ENCODE measurements at regions not wholly inside any gene's neighbourhood (a gene's known extent, or its start where the extent isn't known, plus 50 kb on each side); places are given as distances from the start of the nearest gene placed in this dataset.
"Not testable (repeated sequence)": the region's sequence is repeated elsewhere in the genome, so short reads cannot be mapped to it uniquely, and the experiment has no call there.

DNA sequence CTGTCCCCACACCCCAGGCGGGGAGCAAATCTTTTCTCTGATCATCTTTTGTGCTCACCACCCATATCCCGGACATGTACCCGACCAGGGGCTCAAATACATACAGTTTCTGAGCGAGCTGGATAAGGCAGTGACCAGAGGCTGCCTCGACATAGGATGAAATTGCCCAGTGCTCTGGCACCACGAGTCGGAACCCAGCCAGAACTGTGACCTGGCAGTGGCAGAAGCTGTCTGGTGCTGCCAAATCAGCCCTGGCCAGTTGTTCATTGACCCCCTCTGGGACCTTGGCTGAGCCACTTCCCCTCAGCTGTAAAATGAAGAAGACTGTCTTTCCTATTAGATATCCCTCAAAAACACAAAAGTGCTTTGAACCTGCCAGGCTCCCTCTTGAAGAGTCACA is 60.6 kb downstream of the CDRT15L2 start:
- TF ChIP-seq, protein P1, sequence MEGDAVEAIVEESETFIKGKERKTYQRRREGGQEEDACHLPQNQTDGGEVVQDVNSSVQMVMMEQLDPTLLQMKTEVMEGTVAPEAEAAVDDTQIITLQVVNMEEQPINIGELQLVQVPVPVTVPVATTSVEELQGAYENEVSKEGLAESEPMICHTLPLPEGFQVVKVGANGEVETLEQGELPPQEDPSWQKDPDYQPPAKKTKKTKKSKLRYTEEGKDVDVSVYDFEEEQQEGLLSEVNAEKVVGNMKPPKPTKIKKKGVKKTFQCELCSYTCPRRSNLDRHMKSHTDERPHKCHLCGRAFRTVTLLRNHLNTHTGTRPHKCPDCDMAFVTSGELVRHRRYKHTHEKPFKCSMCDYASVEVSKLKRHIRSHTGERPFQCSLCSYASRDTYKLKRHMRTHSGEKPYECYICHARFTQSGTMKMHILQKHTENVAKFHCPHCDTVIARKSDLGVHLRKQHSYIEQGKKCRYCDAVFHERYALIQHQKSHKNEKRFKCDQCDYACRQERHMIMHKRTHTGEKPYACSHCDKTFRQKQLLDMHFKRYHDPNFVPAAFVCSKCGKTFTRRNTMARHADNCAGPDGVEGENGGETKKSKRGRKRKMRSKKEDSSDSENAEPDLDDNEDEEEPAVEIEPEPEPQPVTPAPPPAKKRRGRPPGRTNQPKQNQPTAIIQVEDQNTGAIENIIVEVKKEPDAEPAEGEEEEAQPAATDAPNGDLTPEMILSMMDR (IDR thresholded peaks at IDR 0.05; ENCODE audit: poor library complexity, severe bottlenecking) = not testable (repeated sequence)
- not testable (repeated sequence) for TF ChIP-seq POLR2AphosphoS5 (IDR thresholded peaks at IDR 0.05); EZH2 (IDR thresholded peaks at IDR 0.05; ENCODE audit: borderline replicate concordance, insufficient read depth, low read length, poor library complexity, severe bottlenecking)
- TF ChIP-seq, protein P2, sequence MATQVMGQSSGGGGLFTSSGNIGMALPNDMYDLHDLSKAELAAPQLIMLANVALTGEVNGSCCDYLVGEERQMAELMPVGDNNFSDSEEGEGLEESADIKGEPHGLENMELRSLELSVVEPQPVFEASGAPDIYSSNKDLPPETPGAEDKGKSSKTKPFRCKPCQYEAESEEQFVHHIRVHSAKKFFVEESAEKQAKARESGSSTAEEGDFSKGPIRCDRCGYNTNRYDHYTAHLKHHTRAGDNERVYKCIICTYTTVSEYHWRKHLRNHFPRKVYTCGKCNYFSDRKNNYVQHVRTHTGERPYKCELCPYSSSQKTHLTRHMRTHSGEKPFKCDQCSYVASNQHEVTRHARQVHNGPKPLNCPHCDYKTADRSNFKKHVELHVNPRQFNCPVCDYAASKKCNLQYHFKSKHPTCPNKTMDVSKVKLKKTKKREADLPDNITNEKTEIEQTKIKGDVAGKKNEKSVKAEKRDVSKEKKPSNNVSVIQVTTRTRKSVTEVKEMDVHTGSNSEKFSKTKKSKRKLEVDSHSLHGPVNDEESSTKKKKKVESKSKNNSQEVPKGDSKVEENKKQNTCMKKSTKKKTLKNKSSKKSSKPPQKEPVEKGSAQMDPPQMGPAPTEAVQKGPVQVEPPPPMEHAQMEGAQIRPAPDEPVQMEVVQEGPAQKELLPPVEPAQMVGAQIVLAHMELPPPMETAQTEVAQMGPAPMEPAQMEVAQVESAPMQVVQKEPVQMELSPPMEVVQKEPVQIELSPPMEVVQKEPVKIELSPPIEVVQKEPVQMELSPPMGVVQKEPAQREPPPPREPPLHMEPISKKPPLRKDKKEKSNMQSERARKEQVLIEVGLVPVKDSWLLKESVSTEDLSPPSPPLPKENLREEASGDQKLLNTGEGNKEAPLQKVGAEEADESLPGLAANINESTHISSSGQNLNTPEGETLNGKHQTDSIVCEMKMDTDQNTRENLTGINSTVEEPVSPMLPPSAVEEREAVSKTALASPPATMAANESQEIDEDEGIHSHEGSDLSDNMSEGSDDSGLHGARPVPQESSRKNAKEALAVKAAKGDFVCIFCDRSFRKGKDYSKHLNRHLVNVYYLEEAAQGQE (IDR thresholded peaks at IDR 0.05; ENCODE audit: borderline replicate concordance) = not testable (repeated sequence)

Data from neural cell (in vitro differentiated cells).